NCI-H1694 treated with DMSO at 0.1 percent for 48 hours (cell line): ENCODE measurements at regions not wholly inside any gene's neighbourhood (a gene's known extent, or its start where the extent isn't known, plus 50 kb on each side); places are given as distances from the start of the nearest gene placed in this dataset.
"Not testable (repeated sequence)": the region's sequence is repeated elsewhere in the genome, so short reads cannot be mapped to it uniquely, and the experiment has no call there.

Experiments
- DNase-seq: peaks from one replicate; lab custom pipeline; 2025; lab: John Stamatoyannopoulos, UW

GRCh38 chr14:25316007-25316406, 266.1 kb upstream of the STXBP6 start:
- DNase-seq: not testable (repeated sequence)

GRCh38 chr14:25308244-25308643, 258.3 kb upstream of the STXBP6 start:
- DNase-seq: no peak

GRCh38 chr14:25303934-25304333, 254.0 kb upstream of the STXBP6 start:
- DNase-seq: no peak

- DNase-seq: no peak
Observed at GRCh38 chr14:25298238-25298637, 248.3 kb upstream of the STXBP6 start.

GRCh38 chr14:25290154-25290553, 240.2 kb upstream of the STXBP6 start:
- DNase-seq: not testable (repeated sequence)

- no peak for DNase-seq
Observed at GRCh38 chr14:25274529-25274928, 224.6 kb upstream of the STXBP6 start.

- DNase-seq: no peak
Observed at GRCh38 chr14:25267186-25267585, 217.2 kb upstream of the STXBP6 start.

GRCh38 chr14:25259470-25259869, 209.5 kb upstream of the STXBP6 start:
- DNase-seq: no peak

GRCh38 chr14:25252793-25253192, 202.8 kb upstream of the STXBP6 start:
- no peak for DNase-seq

- DNase-seq: no peak
Observed at GRCh38 chr14:25250516-25250915, 200.6 kb upstream of the STXBP6 start.

- DNase-seq: no peak
Observed at GRCh38 chr14:25247609-25248008, 197.7 kb upstream of the STXBP6 start.

- DNase-seq: no peak
Observed at GRCh38 chr14:25246751-25247150, 196.8 kb upstream of the STXBP6 start.

GRCh38 chr14:25239170-25239569, 189.2 kb upstream of the STXBP6 start:
- no peak for DNase-seq

- DNase-seq: no peak
Observed at GRCh38 chr14:25237845-25238244, 187.9 kb upstream of the STXBP6 start.

GRCh38 chr14:25233613-25234012, 183.7 kb upstream of the STXBP6 start:
- no peak for DNase-seq

- no peak for DNase-seq
Observed at GRCh38 chr14:25231004-25231403, 181.1 kb upstream of the STXBP6 start.

- no peak for DNase-seq
Observed at GRCh38 chr14:25226214-25226613, 176.3 kb upstream of the STXBP6 start.

- no peak for DNase-seq
Observed at GRCh38 chr14:25222256-25222655, 172.3 kb upstream of the STXBP6 start.

- no peak for DNase-seq
Observed at GRCh38 chr14:25220514-25220913, 170.6 kb upstream of the STXBP6 start.

- no peak for DNase-seq
Observed at GRCh38 chr14:25215607-25216006, 165.7 kb upstream of the STXBP6 start.

GRCh38 chr14:25197885-25198284, 147.9 kb upstream of the STXBP6 start:
- no peak for DNase-seq

- no peak for DNase-seq
Observed at GRCh38 chr14:25180221-25180620, 130.3 kb upstream of the STXBP6 start.

- DNase-seq: no peak
Observed at GRCh38 chr14:25178255-25178654, 128.3 kb upstream of the STXBP6 start.

GRCh38 chr14:25150934-25151790, 101.2 kb upstream of the STXBP6 start:
- DNase-seq: peak; percentile 58
